Esophagus muscularis mucosa (tissue), 4 donors: ENCODE measurements at regions not wholly inside any gene's neighbourhood (a gene's known extent, or its start where the extent isn't known, plus 50 kb on each side); places are given as distances from the start of the nearest gene placed in this dataset.

Experiments used
- DNase-seq: peaks from one replicate; pipeline ENCODE4 v3.0.0-alpha.2; 2017; ENCODE audit errors: extremely low spot score
- H3K27ac ChIP-seq, 4 donors: fragments of 200-600 bp; sonication (generic); replicated peaks in 1 of 4; 1 replicate in 3 of 4; 2 replicates in 1 of 4; pipeline ENCODE4 v1.5.1; 2016 to 2019; ENCODE audit warnings: mild to moderate bottlenecking in 1 of 4
- H3K27me3 ChIP-seq, 4 donors: fragments of 200-600 bp; sonication (generic); one replicate each; pipeline versions ENCODE4 v1.5.1 to v1.6.0; 2016 to 2019
- H3K36me3 ChIP-seq, 4 donors: fragments of 200-600 bp; sonication (generic); one replicate each; pipeline ENCODE4 v1.5.1; 2016 to 2019
- H3K4me1 ChIP-seq, 4 donors: fragments of 200-600 bp; sonication (generic); one replicate each; pipeline ENCODE4 v1.5.1; 2016 to 2019
- H3K4me3 ChIP-seq, 4 donors: fragments of 200-600 bp; sonication (generic); 1 replicate in 2 of 4; 2 replicates in 2 of 4; pipeline ENCODE4 v1.5.1; 2016 to 2019; ENCODE audit warnings: mild to moderate bottlenecking in 4 of 4, moderate library complexity in 1 of 4
- H3K9me3 ChIP-seq, 4 donors: fragments of 200-600 bp; sonication (generic); 1 replicate in 3 of 4; 2 replicates in 1 of 4; pipeline ENCODE4 v1.5.1; 2016 to 2019
- CTCF ChIP-seq, 3 experiments: fragments of 200-600 bp in 2 of 3; fragments of 450-650 bp in 1 of 3; sonication (generic) in 2 of 3; IDR thresholded peaks; one replicate each; pipeline ENCODE4 v1.5.1; 2017 to 2019; ENCODE audit warnings: antibody characterized with exemption in 3 of 3, mild to moderate bottlenecking in 2 of 3, moderate library complexity in 1 of 3
- EP300 ChIP-seq: sonication (generic); formaldehyde crosslinking; IDR thresholded peaks from one replicate; pipeline ENCODE4 v1.6.1; 2017; ENCODE audit warnings: antibody characterized with exemption
- POLR2A ChIP-seq: fragments of 450-650 bp; IDR thresholded peaks from one replicate; pipeline ENCODE4 v1.6.1; 2017; ENCODE audit warnings: antibody characterized with exemption, moderate library complexity, mild to moderate bottlenecking, low read depth
- POLR2AphosphoS5 ChIP-seq, 2 donors: sonication (generic); formaldehyde crosslinking; IDR thresholded peaks; one replicate each; pipeline ENCODE4 v1.6.1; 2017; ENCODE audit warnings: antibody characterized with exemption in 2 of 2
- WGBS: methylation state at CpG from one replicate; pipeline ENCODE4 v1.1.5; 2018; 5-methylcytosine and 5-hydroxymethylcytosine counted together
- intact Hi-C: fragments of 100-400 bp; cut with DNase I; formaldehyde crosslinking; loops from one replicate; pipeline ENCODE4 v1.15.1; 2023

GRCh38 chr13:78372581-78372980 lies 230.8 kb downstream of the POU4F1 start:
- Histone ChIP-seq H3K27ac (no peak overlapping the region), H3K9me3 (no peaks in the 10 kb centered on the region), H3K4me3 (no peak overlapping the region), H3K27me3 (no peaks in the 10 kb centered on the region), H3K36me3 (no peaks in the 10 kb centered on the region), H3K4me1 (no peaks in the 10 kb centered on the region)
- no peak for DNase-seq
- 53% methylated on average over 3 of the region's 3 CpGs for WGBS
- intact Hi-C loops = no loop called here
- TF ChIP-seq POLR2AphosphoS5 (IDR thresholded peaks at IDR 0.05) = no peak
- TF ChIP-seq POLR2A = no peak
- no peak for TF ChIP-seq CTCF (IDR thresholded peaks at IDR 0.05)
- no peak for TF ChIP-seq EP300

- 65% methylated on average over 2 of the region's 2 CpGs for WGBS
- intact Hi-C loops = no loop called here
These were observed 233.1 kb downstream of the POU4F1 start for GRCh38 chr13:78370231-78370630.

GRCh38 chr13:78364711-78365110 lies 238.6 kb downstream of the POU4F1 start:
- no peaks in the 10 kb centered on the region for H3K4me1 ChIP-seq
- no peak overlapping the region for H3K27ac ChIP-seq
- no peaks in the 10 kb centered on the region for H3K36me3 ChIP-seq
- no peak for TF ChIP-seq POLR2AphosphoS5 (IDR thresholded peaks at IDR 0.05)
- TF ChIP-seq CTCF (IDR thresholded peaks at IDR 0.05) = no peak
- no peak for TF ChIP-seq POLR2A
- no peak for TF ChIP-seq EP300
- no peak for DNase-seq
- intact Hi-C loops = no loop called here
- no peaks in the 10 kb centered on the region for H3K27me3 ChIP-seq
- H3K4me3 ChIP-seq = no peak overlapping the region
- 67% methylated on average over 5 of the region's 5 CpGs for WGBS
- no peaks in the 10 kb centered on the region for H3K9me3 ChIP-seq

More at GRCh38 chr13:78370231-78370630, 233.1 kb downstream of the POU4F1 start:
- no peak for TF ChIP-seq EP300
- TF ChIP-seq POLR2A = no peak
- no peak for TF ChIP-seq POLR2AphosphoS5 (IDR thresholded peaks at IDR 0.05)
- TF ChIP-seq CTCF (IDR thresholded peaks at IDR 0.05) = no peak
- no peaks in the 10 kb centered on the region for H3K4me1 ChIP-seq
- no peak for DNase-seq
- H3K27me3 ChIP-seq = no peaks in the 10 kb centered on the region
- H3K9me3 ChIP-seq = no peaks in the 10 kb centered on the region
- no peaks in the 10 kb centered on the region for H3K36me3 ChIP-seq
- no peak overlapping the region for H3K4me3 ChIP-seq
- no peak overlapping the region for H3K27ac ChIP-seq

- no peaks in the 10 kb centered on the region for H3K36me3 ChIP-seq
- H3K27me3 ChIP-seq = no peaks in the 10 kb centered on the region
- no peaks in the 10 kb centered on the region for H3K9me3 ChIP-seq
- no peak overlapping the region for H3K27ac ChIP-seq
- intact Hi-C loops = no loop called here
- no peak overlapping the region for H3K4me3 ChIP-seq
- DNase-seq = no peak
- WGBS = 55% methylated on average over 2 of the region's 2 CpGs
- H3K4me1 ChIP-seq = no peaks in the 10 kb centered on the region
- TF ChIP-seq POLR2AphosphoS5 (IDR thresholded peaks at IDR 0.05) (no peak), EP300 (no peak), POLR2A (no peak), CTCF (IDR thresholded peaks at IDR 0.05) (no peak)
These were observed 262.3 kb downstream of the POU4F1 start for GRCh38 chr13:78341032-78341431.

GRCh38 chr13:78339927-78340326 lies 263.4 kb downstream of the POU4F1 start:
- no peak for DNase-seq
- TF ChIP-seq CTCF (IDR thresholded peaks at IDR 0.05) = no peak
- no peak for TF ChIP-seq EP300
- TF ChIP-seq POLR2AphosphoS5 (IDR thresholded peaks at IDR 0.05) = no peak
- Histone ChIP-seq H3K9me3 (no peaks in the 10 kb centered on the region), H3K4me1 (no peaks in the 10 kb centered on the region), H3K27ac (no peak overlapping the region), H3K27me3 (no peaks in the 10 kb centered on the region), H3K4me3 (no peak overlapping the region), H3K36me3 (no peaks in the 10 kb centered on the region)
- WGBS = 61% methylated on average over 2 of the region's 2 CpGs
- intact Hi-C loops = no loop called here
